Fibroblast of villous mesenchyme (primary cell): ENCODE measurements at regions not wholly inside any gene's neighbourhood (a gene's known extent, or its start where the extent isn't known, plus 50 kb on each side); places are given as distances from the start of the nearest gene placed in this dataset.

Experiments used
- DNase-seq: peaks from one replicate; pipeline ENCODE4 v3.0.0-alpha.2; 2010; ENCODE audit warnings: low read depth
- H3K4me3 ChIP-seq: 2 replicates; pipeline ENCODE4 v1.5.1; 2011; ENCODE audit warnings: low read depth, mild to moderate bottlenecking, low read length
- CTCF ChIP-seq: IDR thresholded peaks from 2 replicates; pipeline ENCODE4 v1.5.1; 2012; ENCODE audit warnings: low read depth, mild to moderate bottlenecking, low read length; ENCODE audit not compliant: insufficient read depth

- H3K4me3 ChIP-seq: no peak overlapping the region
- TF ChIP-seq CTCF: no peak
- DNase-seq: no peak
Observed at GRCh38 chr15:31266712-31267111, 59.9 kb upstream of the KLF13 start.

GRCh38 chr15:31267161-31268107, 59.2 kb upstream of the KLF13 start:
- DNase-seq: no peak
- H3K4me3 ChIP-seq: no peak overlapping the region
- no peak for TF ChIP-seq CTCF

GRCh38 chr15:31268108-31268501, 58.5 kb upstream of the KLF13 start:
- no peak for DNase-seq
- H3K4me3 ChIP-seq: no peak overlapping the region
- no peak for TF ChIP-seq CTCF

- no peak for DNase-seq
- no peak overlapping the region for H3K4me3 ChIP-seq
Observed at GRCh38 chr15:31268911-31269784, 57.5 kb upstream of the KLF13 start.

GRCh38 chr15:31269816-31270575, 56.6 kb upstream of the KLF13 start:
- no peak for TF ChIP-seq CTCF
- no peak overlapping the region for H3K4me3 ChIP-seq
- DNase-seq: no peak

More at GRCh38 chr15:31268911-31269784, 57.5 kb upstream of the KLF13 start:
- TF ChIP-seq CTCF: no peak

- no peak for TF ChIP-seq CTCF
- DNase-seq: no peak
- H3K4me3 ChIP-seq: no peak overlapping the region
Observed at GRCh38 chr15:31270767-31271166, 55.9 kb upstream of the KLF13 start.
